ENCODE measurements at regions not wholly inside any gene's neighbourhood (a gene's known extent, or its start where the extent isn't known, plus 50 kb on each side); places are given as distances from the start of the nearest gene placed in this dataset.

DNA sequence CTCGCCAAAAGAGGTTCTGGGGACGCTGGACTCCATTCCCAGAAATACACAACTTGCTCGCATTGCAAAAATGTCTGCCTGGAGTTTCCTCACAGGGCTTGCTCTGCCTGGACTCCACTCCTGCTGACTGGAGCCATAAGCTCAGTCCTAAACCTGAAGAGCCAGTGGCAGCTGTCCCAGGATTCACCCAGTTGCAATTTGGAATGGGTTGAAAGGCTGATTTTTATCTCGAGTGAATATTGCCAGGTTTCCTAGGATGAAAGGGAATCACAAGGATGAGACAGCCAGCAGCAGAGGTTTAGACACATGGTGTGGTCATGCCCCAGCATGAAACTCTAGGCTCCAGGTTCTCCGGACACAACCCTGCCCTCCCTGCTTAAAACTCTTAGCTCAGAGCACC, 223.3 kb downstream of the BMP7 start:
- Histone ChIP-seq H3K27ac (replicated peaks) (no peak overlapping the region), H3K4me3 (no peak overlapping the region), H3K4me1 (no peaks in the 10 kb centered on the region), H3K27me3 (ENCODE audit: low read depth) (peaks cover 58% of the 10 kb centered on the region), H3K36me3 (no peaks in the 10 kb centered on the region), H3K9me3 (replicated peaks) (no peaks in the 10 kb centered on the region)
- TF ChIP-seq, protein P1, sequence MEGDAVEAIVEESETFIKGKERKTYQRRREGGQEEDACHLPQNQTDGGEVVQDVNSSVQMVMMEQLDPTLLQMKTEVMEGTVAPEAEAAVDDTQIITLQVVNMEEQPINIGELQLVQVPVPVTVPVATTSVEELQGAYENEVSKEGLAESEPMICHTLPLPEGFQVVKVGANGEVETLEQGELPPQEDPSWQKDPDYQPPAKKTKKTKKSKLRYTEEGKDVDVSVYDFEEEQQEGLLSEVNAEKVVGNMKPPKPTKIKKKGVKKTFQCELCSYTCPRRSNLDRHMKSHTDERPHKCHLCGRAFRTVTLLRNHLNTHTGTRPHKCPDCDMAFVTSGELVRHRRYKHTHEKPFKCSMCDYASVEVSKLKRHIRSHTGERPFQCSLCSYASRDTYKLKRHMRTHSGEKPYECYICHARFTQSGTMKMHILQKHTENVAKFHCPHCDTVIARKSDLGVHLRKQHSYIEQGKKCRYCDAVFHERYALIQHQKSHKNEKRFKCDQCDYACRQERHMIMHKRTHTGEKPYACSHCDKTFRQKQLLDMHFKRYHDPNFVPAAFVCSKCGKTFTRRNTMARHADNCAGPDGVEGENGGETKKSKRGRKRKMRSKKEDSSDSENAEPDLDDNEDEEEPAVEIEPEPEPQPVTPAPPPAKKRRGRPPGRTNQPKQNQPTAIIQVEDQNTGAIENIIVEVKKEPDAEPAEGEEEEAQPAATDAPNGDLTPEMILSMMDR (IDR thresholded peaks at IDR 0.05; ENCODE audit: borderline replicate concordance), result no peak
- DNase-seq, result no peak
- intact Hi-C loops (cut with micrococcal nuclease), result no loop called here

DNA sequence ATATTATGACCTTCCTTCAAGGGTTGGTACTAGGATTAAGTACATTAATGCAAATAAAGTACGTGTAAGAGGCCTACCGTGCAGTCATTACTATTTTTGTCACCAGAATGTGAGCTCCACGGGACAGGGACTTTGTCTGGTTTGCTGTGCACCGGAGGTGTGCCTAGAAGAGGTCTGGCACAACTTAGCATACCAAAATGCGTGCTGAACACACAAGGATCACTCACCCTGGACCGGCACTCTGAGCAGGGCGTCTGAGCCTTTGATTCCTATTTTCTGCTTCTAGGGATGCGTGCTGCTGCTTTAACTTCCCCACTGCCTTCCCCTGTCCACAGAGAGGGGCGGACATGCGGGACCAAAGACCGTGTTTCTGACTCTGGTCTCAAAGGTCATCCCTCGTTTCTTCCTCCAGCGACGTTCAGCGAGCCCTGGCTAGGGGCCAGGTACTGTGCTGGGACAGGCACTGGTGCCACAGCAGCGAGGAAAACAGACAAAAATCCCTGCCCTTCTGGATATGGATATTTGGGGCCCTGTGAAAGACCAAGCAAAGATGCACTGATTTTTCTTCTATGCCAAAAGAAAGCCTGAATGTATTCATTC, 222.7 kb downstream of the BMP7 start:
- H3K4me3 ChIP-seq, result no peak overlapping the region
- no peak overlapping the region for H3K27ac ChIP-seq (replicated peaks)
- H3K27me3 ChIP-seq (ENCODE audit: low read depth), result peaks cover 55% of the 10 kb centered on the region
- no peaks in the 10 kb centered on the region for H3K36me3 ChIP-seq
- intact Hi-C loops (cut with micrococcal nuclease), result no loop called here
- H3K4me1 ChIP-seq, result no peaks in the 10 kb centered on the region
- no peak for DNase-seq
- no peaks in the 10 kb centered on the region for H3K9me3 ChIP-seq (replicated peaks)
- TF ChIP-seq, protein P1 (IDR thresholded peaks at IDR 0.05; ENCODE audit: borderline replicate concordance), result no peak

DNA sequence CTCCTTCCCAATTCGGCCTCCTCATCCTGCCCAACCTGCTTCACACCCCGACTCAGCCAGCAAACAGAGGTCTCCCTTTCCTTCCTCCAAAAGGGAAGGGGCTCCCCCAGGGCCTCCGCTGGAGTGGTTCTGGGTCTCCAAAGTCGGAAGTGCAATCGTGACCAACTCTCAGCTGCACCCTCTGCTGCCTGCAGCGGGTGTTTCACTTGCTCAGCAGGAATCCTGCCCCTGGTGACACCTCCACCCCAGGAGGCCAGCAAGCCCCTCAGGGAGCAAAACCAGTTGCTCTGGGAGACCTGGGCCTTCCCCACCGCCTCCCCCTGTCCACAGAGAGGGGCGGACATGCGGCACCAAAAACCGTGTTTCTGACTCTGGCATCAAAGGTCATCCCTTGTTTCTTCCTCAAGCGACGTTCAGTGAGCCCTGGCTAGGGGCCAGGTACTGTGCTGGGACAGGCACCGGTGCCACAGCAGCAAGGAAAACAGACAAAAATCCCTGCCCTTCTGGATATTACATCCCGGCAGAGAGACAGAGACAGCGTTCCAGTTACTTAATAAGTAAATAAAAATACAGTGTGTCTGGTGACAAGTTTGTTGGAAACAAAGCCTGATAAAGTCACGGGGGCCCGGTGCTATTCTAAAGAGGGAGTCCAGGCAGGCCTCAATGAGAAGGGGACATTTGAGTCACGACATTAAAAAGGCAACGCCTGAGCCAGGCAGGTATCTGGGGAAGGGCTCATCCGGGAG, 219.0 kb downstream of the BMP7 start:
- TF ChIP-seq, protein P1 (IDR thresholded peaks at IDR 0.05; ENCODE audit: borderline replicate concordance), result no peak

DNA sequence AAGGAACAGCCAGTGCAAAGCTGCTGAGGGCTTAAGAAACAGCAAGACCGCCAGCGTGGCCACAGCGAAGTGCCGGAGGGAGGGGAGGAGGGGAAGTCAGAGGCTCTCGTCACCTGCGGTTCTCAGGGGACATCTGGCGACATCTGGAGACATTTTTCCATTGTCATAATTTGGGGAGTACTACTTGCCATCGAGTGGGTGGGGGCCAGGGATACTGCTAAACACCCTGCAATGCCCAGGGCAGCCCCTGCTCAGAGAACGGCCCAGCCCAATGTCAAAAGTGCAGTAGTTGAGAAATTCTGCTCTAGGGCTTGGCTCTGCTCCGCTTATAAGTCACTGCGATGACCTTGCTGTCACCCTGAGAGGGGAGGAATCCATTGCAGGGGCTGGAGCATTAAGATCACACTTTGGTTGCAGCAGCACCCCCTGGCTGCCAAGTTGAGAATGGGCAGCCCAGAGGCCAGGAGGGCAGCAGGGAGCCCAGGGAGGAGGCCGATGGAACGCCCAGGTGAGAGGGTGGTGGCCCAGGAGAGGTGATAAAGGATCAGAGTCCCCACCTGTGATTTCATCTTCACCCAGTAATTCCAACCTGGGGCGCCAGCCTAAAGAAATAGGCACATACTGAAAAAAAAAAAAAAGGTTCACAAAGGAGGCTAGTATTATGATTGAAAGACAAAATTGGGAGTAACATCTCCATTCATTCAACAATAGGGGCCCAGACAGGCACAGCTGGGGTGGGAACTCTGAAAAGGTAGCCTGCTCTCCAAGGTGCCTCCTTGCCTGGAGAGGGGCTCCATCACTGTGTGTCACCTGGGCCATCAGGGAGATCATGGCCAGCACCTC, 218.2 kb downstream of the BMP7 start:
- Histone ChIP-seq H3K4me1 (no peaks in the 10 kb centered on the region), H3K27ac (replicated peaks) (no peak overlapping the region), H3K9me3 (replicated peaks) (peaks cover 5% of the 10 kb centered on the region), H3K36me3 (no peaks in the 10 kb centered on the region), H3K27me3 (ENCODE audit: low read depth) (peaks cover 48% of the 10 kb centered on the region), H3K4me3 (no peak overlapping the region)
- no peak for DNase-seq
- intact Hi-C loops (cut with micrococcal nuclease), result no loop called here
- TF ChIP-seq, protein P1 (IDR thresholded peaks at IDR 0.05; ENCODE audit: borderline replicate concordance), result peak; percentile 45

More for the DNA sequence above, 219.0 kb downstream of the BMP7 start:
- DNase-seq, result no peak
- Histone ChIP-seq H3K36me3 (no peaks in the 10 kb centered on the region), H3K4me1 (no peaks in the 10 kb centered on the region), H3K27ac (replicated peaks) (no peak overlapping the region), H3K9me3 (replicated peaks) (no peaks in the 10 kb centered on the region), H3K4me3 (no peak overlapping the region), H3K27me3 (ENCODE audit: low read depth) (peaks cover 50% of the 10 kb centered on the region)
- intact Hi-C loops (cut with micrococcal nuclease), result no loop called here

DNA sequence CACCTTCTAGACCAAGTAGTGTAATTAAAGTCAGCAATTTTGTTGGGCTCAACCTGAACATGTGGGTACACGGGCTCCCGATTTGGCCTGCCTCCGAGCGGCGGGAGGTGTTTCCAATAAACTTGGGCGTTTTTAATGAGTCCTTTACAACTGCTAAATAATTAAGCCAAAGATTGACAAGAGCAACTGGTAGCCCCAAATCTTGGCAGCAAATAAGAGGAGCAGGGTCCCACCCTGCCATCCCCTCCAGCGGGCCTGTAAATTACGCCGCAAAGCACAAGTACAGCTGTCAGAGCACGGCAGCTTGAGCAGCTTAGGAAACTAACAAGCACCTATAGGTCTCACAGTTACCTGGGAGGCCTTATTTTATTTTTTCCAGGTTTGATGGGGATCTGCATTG, 217.1 kb downstream of the BMP7 start:
- Histone ChIP-seq H3K9me3 (replicated peaks) (peaks cover 8% of the 10 kb centered on the region), H3K4me1 (no peaks in the 10 kb centered on the region), H3K4me3 (no peak overlapping the region), H3K27me3 (ENCODE audit: low read depth) (peaks cover 40% of the 10 kb centered on the region), H3K27ac (replicated peaks) (no peak overlapping the region), H3K36me3 (no peaks in the 10 kb centered on the region)
- no peak for DNase-seq
- TF ChIP-seq, protein P1 (IDR thresholded peaks at IDR 0.05; ENCODE audit: borderline replicate concordance), result no peak
- intact Hi-C loops (cut with micrococcal nuclease), result no loop called here
